CD4-positive, alpha-beta T cell treated with Interleukin-12 subunit alpha and Interleukin-12 subunit beta, for 1 hour (primary cell): ENCODE measurements at regions not wholly inside any gene's neighbourhood (a gene's known extent, or its start where the extent isn't known, plus 50 kb on each side); places are given as distances from the start of the nearest gene placed in this dataset.
"Not testable (repeated sequence)": the region's sequence is repeated elsewhere in the genome, so short reads cannot be mapped to it uniquely, and the experiment has no call there.

ENCODE experiments used
- DNase-seq: peaks from one replicate; pipeline ENCODE4 v3.0.0-alpha.2; 2020

GRCh38 chr9:40884902-40885490, 243.5 kb downstream of the FOXD4L6 start:
- DNase-seq: not testable (repeated sequence)

- DNase-seq: no peak
Observed at GRCh38 chr9:40884072-40884901, 244.2 kb downstream of the FOXD4L6 start.

- DNase-seq: not testable (repeated sequence)
Observed at GRCh38 chr9:40883423-40884071, 244.9 kb downstream of the FOXD4L6 start.

DNA sequence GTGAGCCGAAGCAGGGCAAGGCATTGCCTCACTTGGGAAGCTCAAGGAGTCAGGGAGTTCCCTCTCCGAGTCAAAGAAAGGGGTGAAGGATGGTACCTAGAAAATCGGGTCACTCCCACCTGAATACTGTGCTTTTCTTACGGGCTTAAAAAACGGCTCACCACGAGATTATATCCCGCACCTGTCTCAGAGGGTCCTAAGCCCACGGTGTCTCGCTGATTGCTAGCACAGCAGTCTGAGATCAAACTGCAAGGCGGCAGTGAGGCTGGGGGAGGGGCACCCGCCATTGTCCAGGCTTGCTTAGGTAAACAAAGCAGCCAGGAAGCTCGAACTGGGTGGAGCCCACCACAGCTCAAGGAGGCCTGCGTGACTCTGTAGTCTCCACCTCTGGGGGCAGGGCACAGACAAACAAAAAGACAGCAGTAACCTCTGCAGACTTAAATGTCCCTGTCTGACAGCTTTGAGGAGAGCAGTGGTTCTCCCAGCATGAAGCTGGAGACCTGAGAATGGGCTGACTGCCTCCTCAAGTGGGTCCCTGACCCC, 254.7 kb downstream of the FOXD4L6 start:
- not testable (repeated sequence) for DNase-seq

DNA sequence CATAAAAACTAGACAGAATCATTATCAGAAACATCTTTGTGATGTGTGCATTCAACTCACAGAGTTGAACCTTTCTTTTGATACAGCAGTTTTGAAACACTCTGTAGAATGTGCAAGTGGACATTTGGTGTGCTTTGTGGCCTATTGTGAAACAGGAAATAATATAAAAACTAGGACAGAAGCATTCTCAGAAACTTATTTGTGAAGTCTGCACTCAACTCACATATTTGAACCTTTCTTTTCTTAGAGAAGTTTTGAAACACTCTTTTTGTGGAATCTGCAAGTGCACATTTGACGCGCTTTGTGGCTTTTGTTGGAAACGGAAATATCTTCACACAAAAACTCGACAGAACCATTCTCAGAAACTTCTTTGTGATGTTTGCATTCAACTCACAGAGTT, 260.0 kb downstream of the FOXD4L6 start:
- DNase-seq: not testable (repeated sequence)
